Hematopoietic multipotent progenitor cell treated with erythropoietin and hydrocortisone succinate and interleukin-3 and kit ligand, for 15 days (in vitro differentiated cells): ENCODE measurements at regions not wholly inside any gene's neighbourhood (a gene's known extent, or its start where the extent isn't known, plus 50 kb on each side); places are given as distances from the start of the nearest gene placed in this dataset.

Experiments used
- DNase-seq: peaks from one replicate; pipeline ENCODE4 v3.0.0-alpha.2; 2015; ENCODE audit warnings: low spot score

- DNase-seq: no peak
Measured at GRCh38 chr11:103662880-103663279, 373.6 kb upstream of the DDI1 start.

- DNase-seq: no peak
Measured at GRCh38 chr11:103668859-103669258, 367.6 kb upstream of the DDI1 start.

GRCh38 chr11:103671143-103671651, 365.2 kb upstream of the DDI1 start:
- no peak for DNase-seq

- no peak for DNase-seq
Measured at GRCh38 chr11:103673773-103674172, 362.7 kb upstream of the DDI1 start.

DNA sequence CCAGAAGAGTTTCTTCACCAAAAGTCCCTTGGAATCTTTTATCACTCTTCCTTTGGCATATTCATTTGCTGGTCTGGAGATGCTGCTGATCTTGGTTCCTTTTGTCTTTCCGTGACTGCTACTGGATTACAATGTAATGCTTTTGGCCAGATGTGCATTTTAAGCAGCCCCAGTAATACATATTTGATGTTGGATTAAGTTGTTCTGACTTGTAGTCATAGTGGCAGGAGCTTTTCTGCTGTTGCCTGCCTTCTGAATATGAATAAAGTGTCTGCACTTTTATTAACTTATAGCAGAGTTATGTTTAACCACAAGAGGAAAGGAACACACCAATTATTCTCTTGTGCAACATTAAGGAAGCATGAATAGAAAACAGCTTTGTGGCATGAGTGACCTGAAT, 360.0 kb upstream of the DDI1 start:
- DNase-seq: no peak

GRCh38 chr11:103680826-103681225, 355.6 kb upstream of the DDI1 start:
- no peak for DNase-seq

DNA sequence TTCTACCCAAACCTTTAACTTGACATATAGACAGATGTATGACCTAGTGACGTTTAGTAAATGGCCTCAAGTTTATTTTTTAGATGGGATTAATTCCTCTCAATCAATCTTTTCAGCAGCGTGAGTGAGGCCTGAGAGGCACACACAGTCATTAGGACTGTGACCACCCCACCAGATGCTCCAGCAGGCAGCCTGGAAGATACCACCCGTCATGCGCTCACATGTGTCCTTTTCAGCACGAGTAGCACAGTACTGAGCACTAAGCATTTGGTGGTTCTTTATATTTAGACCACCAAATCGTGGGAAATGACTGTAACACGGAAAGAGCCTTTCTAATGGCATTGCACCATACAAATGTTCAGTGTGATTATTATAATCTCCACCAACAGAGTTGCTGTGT, 354.6 kb upstream of the DDI1 start:
- no peak for DNase-seq

- DNase-seq: peak; percentile 2
Measured at GRCh38 chr11:103682318-103683184, 353.9 kb upstream of the DDI1 start.

- DNase-seq: no peak
Measured at GRCh38 chr11:103683576-103683975, 352.9 kb upstream of the DDI1 start.

GRCh38 chr11:103688924-103689323, 347.5 kb upstream of the DDI1 start:
- DNase-seq: no peak

DNA sequence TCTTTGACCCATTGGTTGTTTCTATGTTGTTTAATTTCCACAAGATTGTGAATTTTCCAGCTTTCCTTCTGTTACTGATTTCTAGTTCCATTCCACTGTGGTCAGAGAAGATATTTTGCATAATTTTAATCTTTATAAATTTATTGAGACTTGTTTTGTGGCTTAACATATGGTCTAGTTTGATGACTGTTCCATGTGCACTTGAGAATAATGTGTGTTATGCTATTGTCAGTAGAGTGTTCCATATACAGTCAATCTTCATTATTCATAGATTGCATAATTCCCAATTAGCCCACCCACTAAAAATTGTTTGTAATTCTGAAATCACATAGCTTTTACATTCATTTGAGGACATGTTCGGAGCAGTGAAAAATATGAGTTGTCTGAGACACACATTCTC, 346.1 kb upstream of the DDI1 start:
- no peak for DNase-seq

DNA sequence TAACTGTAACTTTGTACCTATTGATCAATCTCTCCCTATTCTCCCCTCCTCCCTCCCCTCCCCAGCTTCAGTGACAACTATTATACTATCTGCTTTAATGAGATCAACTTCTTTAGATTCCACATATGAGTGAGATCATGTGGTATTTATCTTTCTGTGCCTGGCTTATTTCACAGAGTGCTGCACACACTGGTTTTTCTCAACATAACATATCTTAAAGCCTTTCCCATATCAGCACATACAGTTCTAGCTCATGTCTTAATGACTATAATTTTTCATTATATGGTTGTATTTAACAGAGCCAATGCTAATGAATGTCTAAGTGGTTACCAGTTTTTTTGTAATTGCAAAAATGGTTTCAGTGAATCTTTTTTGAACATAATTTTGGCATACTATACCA, 340.3 kb upstream of the DDI1 start:
- no peak for DNase-seq

DNA sequence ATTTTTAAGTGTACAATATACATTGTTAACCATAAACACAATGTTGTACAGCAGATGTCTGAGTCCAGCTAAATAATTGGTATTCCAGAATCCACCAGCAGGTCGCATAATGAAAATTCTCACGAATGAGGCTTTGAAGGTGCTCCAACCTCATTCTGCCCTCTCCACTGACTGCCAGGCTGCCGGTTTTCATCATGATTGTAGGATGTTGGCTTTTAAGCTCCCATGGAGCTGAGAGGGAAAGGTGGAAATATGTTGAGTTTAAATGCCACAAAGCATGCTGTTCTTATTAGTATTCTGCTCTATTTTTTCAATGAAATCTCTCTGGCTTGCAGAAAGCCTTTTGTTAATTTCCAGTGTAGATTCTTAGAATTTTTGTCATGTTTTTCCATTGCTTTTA, 337.2 kb upstream of the DDI1 start:
- DNase-seq: no peak

GRCh38 chr11:103699656-103700055, 336.8 kb upstream of the DDI1 start:
- no peak for DNase-seq

DNA sequence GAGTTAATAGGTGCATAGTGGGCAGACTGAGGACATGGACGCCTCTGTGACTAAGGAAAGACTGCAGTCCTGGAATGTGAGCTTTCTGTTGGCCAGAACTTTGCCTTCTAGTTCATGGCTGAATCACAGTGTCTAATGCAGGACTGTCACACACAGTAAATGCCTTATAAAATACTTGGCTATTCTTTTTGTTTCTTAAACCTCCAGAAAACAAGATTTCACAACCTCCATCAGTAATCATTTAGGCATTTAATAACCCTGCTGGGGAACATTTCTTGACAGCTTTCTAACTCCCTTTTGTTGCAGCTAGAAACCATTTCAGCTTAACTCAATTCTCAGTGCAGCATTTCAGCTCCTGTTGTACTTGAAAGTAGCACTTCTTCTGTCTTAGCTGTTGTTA, 335.8 kb upstream of the DDI1 start:
- no peak for DNase-seq

DNA sequence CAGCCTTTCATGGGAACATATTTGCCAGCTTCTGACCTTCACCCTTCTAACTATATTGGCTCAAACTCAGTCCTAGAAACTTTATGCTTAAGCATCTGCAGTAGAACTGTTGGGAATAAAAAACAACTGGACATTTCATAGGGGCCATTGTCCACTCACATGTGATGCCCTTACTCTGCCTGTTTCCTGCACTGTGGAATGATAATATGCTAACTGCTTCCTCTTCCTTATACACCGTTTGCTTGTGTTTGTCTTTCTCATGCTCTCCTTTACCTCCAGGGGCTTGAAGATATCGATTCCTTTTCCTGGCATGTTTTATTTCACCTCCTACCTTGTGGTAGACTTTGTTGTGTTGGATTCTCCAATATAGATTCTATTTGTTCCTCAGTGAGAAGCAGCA, 333.0 kb upstream of the DDI1 start:
- no peak for DNase-seq

- DNase-seq: no peak
Measured at GRCh38 chr11:103703954-103704353, 332.5 kb upstream of the DDI1 start.

- DNase-seq: no peak
Measured at GRCh38 chr11:103705642-103706041, 330.8 kb upstream of the DDI1 start.

GRCh38 chr11:103709371-103709770, 327.1 kb upstream of the DDI1 start:
- no peak for DNase-seq

DNA sequence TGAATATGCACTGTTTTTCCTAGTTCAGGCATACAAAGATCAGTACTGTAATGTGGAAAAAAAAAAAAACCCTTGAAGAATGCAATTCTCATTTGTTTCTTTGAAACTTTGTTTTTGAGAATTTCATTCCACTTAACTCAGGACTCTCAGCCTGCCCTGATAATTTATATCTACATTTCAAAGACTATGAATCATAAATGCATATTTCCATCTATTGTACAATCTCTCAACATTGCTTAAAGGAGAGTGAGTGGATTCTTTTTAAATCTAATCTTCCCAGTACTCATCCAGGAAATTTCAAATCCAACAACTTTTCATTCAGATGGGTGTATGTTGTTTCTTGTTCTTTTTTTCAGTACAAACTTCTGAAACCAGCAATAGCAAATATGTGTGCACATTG, 322.2 kb upstream of the DDI1 start:
- DNase-seq: no peak

- DNase-seq: no peak
Measured at GRCh38 chr11:103716363-103716762, 320.1 kb upstream of the DDI1 start.

GRCh38 chr11:103727262-103727661, 309.2 kb upstream of the DDI1 start:
- DNase-seq: no peak

- DNase-seq: no peak
Measured at GRCh38 chr11:103729617-103730016, 306.8 kb upstream of the DDI1 start.
